Activated naive CD8-positive, alpha-beta T cell treated with anti-CD3 and anti-CD28 coated beads, Interleukin-2, amount 50 U/mL, for 16 hours (primary cell): ENCODE measurements at regions not wholly inside any gene's neighbourhood (a gene's known extent, or its start where the extent isn't known, plus 50 kb on each side); places are given as distances from the start of the nearest gene placed in this dataset.
"Not testable (repeated sequence)": the region's sequence is repeated elsewhere in the genome, so short reads cannot be mapped to it uniquely, and the experiment has no call there.

Experiments
- DNase-seq: peaks from one replicate; pipeline ENCODE4 v3.0.0-alpha.2; 2020; ENCODE audit warnings: low read depth, low spot score

GRCh38 chr22:48822278-48823233 is 1005.1 kb downstream of the BRD1 start:
- no peak for DNase-seq

GRCh38 chr22:48821727-48822126 is 1005.9 kb downstream of the BRD1 start:
- DNase-seq = no peak

GRCh38 chr22:48821346-48821690 is 1006.4 kb downstream of the BRD1 start:
- no peak for DNase-seq

- DNase-seq = no peak
Observed at GRCh38 chr22:48820481-48821345, 1007.0 kb downstream of the BRD1 start.

GRCh38 chr22:48819961-48820360 is 1007.7 kb downstream of the BRD1 start:
- no peak for DNase-seq

GRCh38 chr22:48819232-48819631 is 1008.4 kb downstream of the BRD1 start:
- no peak for DNase-seq

- not testable (repeated sequence) for DNase-seq
Observed at GRCh38 chr22:48817491-48817890, 1010.2 kb downstream of the BRD1 start.

GRCh38 chr22:48811885-48812284 is 1015.8 kb downstream of the BRD1 start:
- DNase-seq = no peak

GRCh38 chr22:48808038-48808960 is 1019.4 kb downstream of the BRD1 start:
- DNase-seq = no peak

- no peak for DNase-seq
Observed at GRCh38 chr22:48807155-48807554, 1020.5 kb downstream of the BRD1 start.

- no peak for DNase-seq
Observed at GRCh38 chr22:48806227-48806781, 1021.4 kb downstream of the BRD1 start.

- DNase-seq = no peak
Observed at GRCh38 chr22:48805516-48805915, 1022.2 kb downstream of the BRD1 start.

- DNase-seq = no peak
Observed at GRCh38 chr22:48804811-48805301, 1022.8 kb downstream of the BRD1 start.

- no peak for DNase-seq
Observed at GRCh38 chr22:48803948-48804810, 1023.5 kb downstream of the BRD1 start.

- no peak for DNase-seq
Observed at GRCh38 chr22:48803171-48803947, 1024.3 kb downstream of the BRD1 start.

GRCh38 chr22:48802576-48802975 is 1025.1 kb downstream of the BRD1 start:
- no peak for DNase-seq

- DNase-seq = no peak
Observed at GRCh38 chr22:48800886-48801607, 1026.6 kb downstream of the BRD1 start.

GRCh38 chr22:48800036-48800885 is 1027.4 kb downstream of the BRD1 start:
- DNase-seq = no peak
